Neural crest cell (in vitro differentiated cells): ENCODE measurements at regions not wholly inside any gene's neighbourhood (a gene's known extent, or its start where the extent isn't known, plus 50 kb on each side); places are given as distances from the start of the nearest gene placed in this dataset.

Experiments
- DNase-seq: peaks from one replicate; pipeline ENCODE4 v3.0.0; 2021; ENCODE audit warnings: low read depth, mixed read lengths, low spot score
- H3K27ac Mint-ChIP-seq: one replicate; pipeline ENCODE4 v1.8.0; 2021; ENCODE audit warnings: mild to moderate bottlenecking, mixed read lengths; ENCODE audit not compliant: unreplicated experiment
- H3K27me3 Mint-ChIP-seq: 2 replicates; pipeline ENCODE4 v1.8.0; 2021; ENCODE audit warnings: low read depth, mild to moderate bottlenecking, mixed read lengths
- H3K36me3 Mint-ChIP-seq: 2 replicates; pipeline ENCODE4 v1.8.0; 2021; ENCODE audit warnings: low read depth, mild to moderate bottlenecking, mixed read lengths
- H3K4me1 Mint-ChIP-seq: 2 replicates; pipeline ENCODE4 v1.8.0; 2021; ENCODE audit warnings: mixed read lengths
- H3K4me3 Mint-ChIP-seq: one replicate; pipeline ENCODE4 v1.8.0; 2021; ENCODE audit warnings: mild to moderate bottlenecking, mixed read lengths
- H3K9me3 Mint-ChIP-seq: 2 replicates; pipeline ENCODE4 v1.8.0; 2021; ENCODE audit warnings: mixed read lengths
- CTCF ChIP-seq: fragments of 200-600 bp; sonication (generic); conservative IDR thresholded peaks from 2 replicates; pipeline ENCODE4 v1.5.0; 2021; ENCODE audit warnings: antibody characterized with exemption, mild to moderate bottlenecking

- no peaks in the 10 kb centered on the region for H3K27me3 Mint-ChIP-seq
- DNase-seq, result no peak
- no peak overlapping the region for H3K27ac Mint-ChIP-seq
- H3K9me3 Mint-ChIP-seq, result no peaks in the 10 kb centered on the region
- peaks cover 7% of the 10 kb centered on the region for H3K4me1 Mint-ChIP-seq
- TF ChIP-seq CTCF, result no peak
- no peaks in the 10 kb centered on the region for H3K36me3 Mint-ChIP-seq
- H3K4me3 Mint-ChIP-seq, result no peak overlapping the region
Observed at GRCh38 chr1:115225993-115226685, 111.9 kb downstream of the NGF start.

GRCh38 chr1:115224636-115225035, 113.4 kb downstream of the NGF start:
- Mint-ChIP-seq H3K9me3 (no peaks in the 10 kb centered on the region), H3K27me3 (no peaks in the 10 kb centered on the region), H3K36me3 (no peaks in the 10 kb centered on the region), H3K27ac (no peak overlapping the region), H3K4me1 (peaks cover 7% of the 10 kb centered on the region), H3K4me3 (no peak overlapping the region)
- no peak for TF ChIP-seq CTCF
- DNase-seq, result no peak

GRCh38 chr1:115222616-115223402, 115.2 kb downstream of the NGF start:
- DNase-seq, result no peak
- H3K4me3 Mint-ChIP-seq, result no peak overlapping the region
- no peak for TF ChIP-seq CTCF
- no peaks in the 10 kb centered on the region for H3K27me3 Mint-ChIP-seq
- no peak overlapping the region for H3K27ac Mint-ChIP-seq
- no peaks in the 10 kb centered on the region for H3K36me3 Mint-ChIP-seq
- no peaks in the 10 kb centered on the region for H3K9me3 Mint-ChIP-seq
- H3K4me1 Mint-ChIP-seq, result peaks cover 7% of the 10 kb centered on the region

GRCh38 chr1:115220340-115221270, 117.4 kb downstream of the NGF start:
- Mint-ChIP-seq H3K9me3 (no peaks in the 10 kb centered on the region), H3K36me3 (no peaks in the 10 kb centered on the region), H3K27me3 (peaks cover 2% of the 10 kb centered on the region), H3K4me3 (no peak overlapping the region), H3K27ac (no peak overlapping the region), H3K4me1 (peaks cover 7% of the 10 kb centered on the region)
- TF ChIP-seq CTCF, result no peak
- DNase-seq, result no peak

- H3K36me3 Mint-ChIP-seq, result no peaks in the 10 kb centered on the region
- H3K4me1 Mint-ChIP-seq, result peaks cover 5% of the 10 kb centered on the region
- H3K4me3 Mint-ChIP-seq, result no peak overlapping the region
- DNase-seq, result no peak
- peaks cover 2% of the 10 kb centered on the region for H3K27me3 Mint-ChIP-seq
- H3K9me3 Mint-ChIP-seq, result no peaks in the 10 kb centered on the region
- H3K27ac Mint-ChIP-seq, result no peak overlapping the region
- TF ChIP-seq CTCF, result no peak
Observed at GRCh38 chr1:115219927-115220326, 118.1 kb downstream of the NGF start.
